Neural progenitor cell (in vitro differentiated cells): ENCODE measurements at regions not wholly inside any gene's neighbourhood (a gene's known extent, or its start where the extent isn't known, plus 50 kb on each side); places are given as distances from the start of the nearest gene placed in this dataset.

ENCODE experiments used
- DNase-seq: peaks from one replicate; pipeline ENCODE4 v3.0.0-alpha.2; 2016; ENCODE audit warnings: low spot score
- H2AFZ ChIP-seq: fragments of 200-600 bp; sonication (generic); replicated peaks from 2 replicates; pipeline ENCODE4 v1.6.1; 2016; ENCODE audit warnings: antibody characterized with exemption
- H3F3A ChIP-seq: fragments of 200-600 bp; sonication (generic); 2 replicates; pipeline ENCODE4 v1.6.1; 2016; ENCODE audit warnings: antibody characterized with exemption, low read depth
- H3K27ac ChIP-seq: fragments of 200-600 bp; sonication (generic); 2 replicates; pipeline ENCODE4 v1.5.1; 2016; ENCODE audit warnings: mild to moderate bottlenecking
- H3K27me3 ChIP-seq: fragments of 200-600 bp; sonication (generic); 2 replicates; pipeline ENCODE4 v1.6.1; 2016; ENCODE audit warnings: mild to moderate bottlenecking, moderate library complexity
- H3K36me3 ChIP-seq: fragments of 200-600 bp; sonication (generic); 2 replicates; pipeline ENCODE4 v1.5.1; 2016
- H3K4me1 ChIP-seq: fragments of 200-600 bp; sonication (generic); 2 replicates; pipeline ENCODE4 v1.6.1; 2016; ENCODE audit warnings: mixed run types
- H3K4me2 ChIP-seq: fragments of 200-600 bp; sonication (generic); 2 replicates; pipeline ENCODE4 v1.6.1; 2016
- H3K4me3 ChIP-seq: fragments of 200-600 bp; sonication (generic); 2 replicates; pipeline ENCODE4 v1.5.1; 2016
- H3K79me2 ChIP-seq: fragments of 200-600 bp; sonication (generic); 2 replicates; pipeline ENCODE4 v1.6.1; 2016; ENCODE audit warnings: low read depth
- H3K9ac ChIP-seq: fragments of 200-600 bp; sonication (generic); 2 replicates; pipeline ENCODE4 v1.6.1; 2016
- H3K9me3 ChIP-seq: fragments of 200-600 bp; sonication (generic); 2 replicates; pipeline ENCODE4 v1.5.1; 2016; ENCODE audit warnings: low read depth
- H4K20me1 ChIP-seq: fragments of 200-600 bp; sonication (generic); 2 replicates; pipeline ENCODE4 v1.6.1; 2016; ENCODE audit warnings: low read depth
- H3K27ac Mint-ChIP-seq: 3 replicates; pipeline ENCODE4 v1.8.0; 2021; ENCODE audit warnings: mixed read lengths
- H3K27me3 Mint-ChIP-seq: 2 replicates; pipeline ENCODE4 v1.8.0; 2022; ENCODE audit warnings: low read depth, mild to moderate bottlenecking, inconsistent platforms, moderate library complexity, mixed read lengths; ENCODE audit not compliant: insufficient read depth
- H3K36me3 Mint-ChIP-seq: 3 replicates; pipeline ENCODE4 v1.8.0; 2021; ENCODE audit warnings: mixed read lengths
- H3K4me1 Mint-ChIP-seq: 3 replicates; pipeline ENCODE4 v1.8.0; 2021; ENCODE audit warnings: mixed read lengths
- H3K4me3 Mint-ChIP-seq: 3 replicates; pipeline ENCODE4 v1.8.0; 2021; ENCODE audit warnings: mild to moderate bottlenecking, moderate library complexity, mixed read lengths
- H3K9me3 Mint-ChIP-seq: 3 replicates; pipeline ENCODE4 v1.8.0; 2020; ENCODE audit warnings: mixed read lengths
- CTCF ChIP-seq: fragments of 200-600 bp; sonication (generic); IDR thresholded peaks from 2 replicates; pipeline ENCODE4 v1.5.1; 2017; ENCODE audit warnings: antibody characterized with exemption, mild to moderate bottlenecking
- EZH2 ChIP-seq: fragments of 200-600 bp; sonication (generic); IDR thresholded peaks from 2 replicates; pipeline ENCODE4 v1.6.1; 2017; ENCODE audit warnings: antibody characterized with exemption, mild to moderate bottlenecking, moderate library complexity
- EZH2phosphoT487 ChIP-seq: fragments of 200-600 bp; sonication (generic); IDR thresholded peaks from 2 replicates; pipeline ENCODE4 v1.6.1; 2017; ENCODE audit warnings: antibody characterized with exemption

DNA sequence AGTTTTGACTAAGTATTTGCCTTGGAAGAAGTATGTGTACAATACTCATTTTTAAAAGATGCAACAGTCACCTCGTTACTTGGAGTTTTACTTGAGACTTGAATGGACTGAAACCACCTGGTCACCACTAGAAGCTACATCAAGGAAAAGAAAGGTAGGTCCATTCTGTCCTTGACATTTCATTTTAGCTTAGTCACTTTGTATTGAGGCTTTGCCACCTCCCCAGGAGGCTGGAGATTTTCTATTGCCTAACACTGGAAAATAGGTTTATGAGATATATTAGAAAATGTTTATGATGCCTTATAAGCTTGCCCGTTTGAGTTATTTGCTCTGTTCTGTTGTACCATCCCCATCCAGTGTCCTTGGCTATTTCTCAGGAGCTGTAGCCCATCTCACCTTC is 107.9 kb upstream of the ETAA1 start:
- H3K9me3 Mint-ChIP-seq = no peaks in the 10 kb centered on the region
- H3K4me3 ChIP-seq = no peak overlapping the region
- no peaks in the 10 kb centered on the region for H3K36me3 ChIP-seq
- no peak overlapping the region for H3K9ac ChIP-seq
- H3K27me3 Mint-ChIP-seq = no peaks in the 10 kb centered on the region
- H2AFZ ChIP-seq = no peak overlapping the region
- H3K27me3 ChIP-seq = no peaks in the 10 kb centered on the region
- H3K27ac ChIP-seq = no peak overlapping the region
- no peaks in the 10 kb centered on the region for H3K4me1 ChIP-seq
- no peak overlapping the region for H3K4me3 Mint-ChIP-seq
- no peaks in the 10 kb centered on the region for H3K79me2 ChIP-seq
- no peaks in the 10 kb centered on the region for H4K20me1 ChIP-seq
- H3K4me1 Mint-ChIP-seq = peaks cover 3% of the 10 kb centered on the region
- no peaks in the 10 kb centered on the region for H3K9me3 ChIP-seq
- H3K4me2 ChIP-seq = no peak overlapping the region
- H3K36me3 Mint-ChIP-seq = no peaks in the 10 kb centered on the region
- DNase-seq = no peak
- TF ChIP-seq EZH2 = no peak
- no peak for TF ChIP-seq CTCF
- no peak for TF ChIP-seq EZH2phosphoT487
- H3K27ac Mint-ChIP-seq = no peak overlapping the region
- no peaks in the 10 kb centered on the region for H3F3A ChIP-seq

- TF ChIP-seq EZH2 (no peak), CTCF (no peak), EZH2phosphoT487 (no peak)
- Histone ChIP-seq H3K4me1 (no peaks in the 10 kb centered on the region), H3K4me3 (no peak overlapping the region), H3K4me2 (no peak overlapping the region), H3K9ac (no peak overlapping the region), H3K79me2 (no peaks in the 10 kb centered on the region), H3K36me3 (no peaks in the 10 kb centered on the region), H3K27me3 (no peaks in the 10 kb centered on the region), H3K9me3 (no peaks in the 10 kb centered on the region), H3F3A (no peaks in the 10 kb centered on the region), H4K20me1 (no peaks in the 10 kb centered on the region), H2AFZ (no peak overlapping the region), H3K27ac (no peak overlapping the region)
- peaks cover 3% of the 10 kb centered on the region for H3K4me1 Mint-ChIP-seq
- no peak overlapping the region for H3K4me3 Mint-ChIP-seq
- no peak for DNase-seq
- H3K36me3 Mint-ChIP-seq = no peaks in the 10 kb centered on the region
- no peaks in the 10 kb centered on the region for H3K9me3 Mint-ChIP-seq
- H3K27ac Mint-ChIP-seq = no peak overlapping the region
- H3K27me3 Mint-ChIP-seq = no peaks in the 10 kb centered on the region
Observed at GRCh38 chr2:67289921-67290371, 107.2 kb upstream of the ETAA1 start.

- peaks cover 3% of the 10 kb centered on the region for H3K4me1 Mint-ChIP-seq
- Histone ChIP-seq H3K36me3 (no peaks in the 10 kb centered on the region), H4K20me1 (no peaks in the 10 kb centered on the region), H2AFZ (no peak overlapping the region), H3K4me3 (no peak overlapping the region), H3K4me1 (no peaks in the 10 kb centered on the region), H3K27me3 (no peaks in the 10 kb centered on the region), H3K27ac (no peak overlapping the region), H3K9ac (no peak overlapping the region), H3K9me3 (no peaks in the 10 kb centered on the region), H3K4me2 (no peak overlapping the region), H3K79me2 (no peaks in the 10 kb centered on the region), H3F3A (no peaks in the 10 kb centered on the region)
- TF ChIP-seq EZH2 (no peak), EZH2phosphoT487 (no peak), CTCF (no peak)
- no peak overlapping the region for H3K27ac Mint-ChIP-seq
- no peaks in the 10 kb centered on the region for H3K9me3 Mint-ChIP-seq
- no peaks in the 10 kb centered on the region for H3K27me3 Mint-ChIP-seq
- no peaks in the 10 kb centered on the region for H3K36me3 Mint-ChIP-seq
- no peak for DNase-seq
- H3K4me3 Mint-ChIP-seq = no peak overlapping the region
Observed at GRCh38 chr2:67290451-67291290, 106.5 kb upstream of the ETAA1 start.
